CD4-positive, alpha-beta T cell (primary cell): ENCODE measurements at regions not wholly inside any gene's neighbourhood (a gene's known extent, or its start where the extent isn't known, plus 50 kb on each side); places are given as distances from the start of the nearest gene placed in this dataset.

Experiments
- ATAC-seq: fragments of 200-7000 bp; cut with Tn5 transposase; one replicate; pipeline ENCODE4 v1.10.0; 2022; ENCODE audit warnings: mild to moderate bottlenecking; ENCODE audit not compliant: poor library complexity
- CTCF ChIA-PET: fragments of 350-600 bp; sonication (Branson Sonifier 250); formaldehyde crosslinking; loops from one replicate; lab custom pipeline; 2021; ENCODE audit warnings: antibody characterized with exemption, inconsistent platforms; lab: Charles Lee
- POLR2A ChIA-PET: fragments of 350-600 bp; sonication (Branson Sonifier 250); formaldehyde crosslinking; loops from one replicate; lab custom pipeline; 2021; ENCODE audit warnings: antibody characterized with exemption, inconsistent platforms; lab: Charles Lee
- DNase-seq, 14 experiments: peaks; one replicate each; pipeline ENCODE4 v3.0.0-alpha.2; 2013 to 2020; ENCODE audit warnings: mixed read lengths in 2 of 14
- H3K27ac ChIP-seq, 2 donors: one replicate each; pipeline versions ENCODE4 v1.5.1 to v1.7.0; 2013; ENCODE audit warnings: low read length in 2 of 2, low read depth in 1 of 2, mild to moderate bottlenecking in 1 of 2
- H3K27me3 ChIP-seq, 2 experiments: 1 replicate in 1 of 2; 2 replicates in 1 of 2; pipeline versions ENCODE4 v1.6.1 to v1.7.0; 2013; ENCODE audit warnings: low read length in 2 of 2, control low read depth in 1 of 2, mild to moderate bottlenecking in 1 of 2, moderate library complexity in 1 of 2; ENCODE audit not compliant: insufficient read depth in 2 of 2, control insufficient read depth in 1 of 2
- H3K36me3 ChIP-seq: one replicate; pipeline ENCODE4 v1.6.1; 2013; ENCODE audit warnings: low read length, control low read depth; ENCODE audit not compliant: insufficient read depth
- H3K4me1 ChIP-seq: one replicate; pipeline ENCODE4 v1.6.1; 2013; ENCODE audit warnings: low read length, control low read depth; ENCODE audit not compliant: insufficient read depth
- H3K4me3 ChIP-seq: one replicate; pipeline ENCODE4 v1.5.1; 2013; ENCODE audit warnings: mild to moderate bottlenecking, low read length, moderate library complexity
- H3K9me3 ChIP-seq, 2 experiments: 1 replicate in 1 of 2; 2 replicates in 1 of 2; pipeline versions ENCODE4 v1.6.1 to v1.7.0; 2013; ENCODE audit warnings: low read length in 2 of 2, mild to moderate bottlenecking in 2 of 2, control low read depth in 1 of 2, moderate library complexity in 1 of 2; ENCODE audit not compliant: control insufficient read depth in 1 of 2, insufficient read depth in 1 of 2
- H3K27ac Mint-ChIP-seq: one replicate; pipeline ENCODE4 v1.8.0; 2020; ENCODE audit warnings: mixed read lengths
- H3K27me3 Mint-ChIP-seq: one replicate; pipeline ENCODE4 v1.8.0; 2021; ENCODE audit warnings: mixed read lengths
- H3K36me3 Mint-ChIP-seq: one replicate; pipeline ENCODE4 v1.8.0; 2021; ENCODE audit warnings: low read depth, mixed read lengths
- H3K4me1 Mint-ChIP-seq: one replicate; pipeline ENCODE4 v1.8.0; 2021; ENCODE audit warnings: low read depth, mixed read lengths
- H3K4me3 Mint-ChIP-seq: one replicate; pipeline ENCODE4 v1.8.0; 2020; ENCODE audit warnings: mild to moderate bottlenecking, mixed read lengths
- H3K9me3 Mint-ChIP-seq: one replicate; pipeline ENCODE4 v1.8.0; 2020; ENCODE audit warnings: mixed read lengths
- CTCF ChIP-seq: fragments of 200-600 bp; IDR thresholded peaks from one replicate; pipeline ENCODE4 v1.8.0; 2022; ENCODE audit warnings: antibody characterized with exemption, mild to moderate bottlenecking
- intact Hi-C, 2 experiments: fragments of 100-400 bp; cut with DNase I in 1 of 2; cut with micrococcal nuclease in 1 of 2; formaldehyde crosslinking; loops; one replicate each; pipeline versions ENCODE4 v1.15.1 to v1.9.0; 2023 to 2025; cut with DNase I, micrococcal nuclease

GRCh38 chr2:222797261-222797660, 63.6 kb upstream of the ACSL3 start:
- Histone ChIP-seq H3K4me1 (no peaks in the 10 kb centered on the region), H3K27ac (no peak overlapping the region), H3K27me3 (no peaks in the 10 kb centered on the region), H3K4me3 (no peak overlapping the region), H3K36me3 (no peaks in the 10 kb centered on the region), H3K9me3 (no peaks in the 10 kb centered on the region)
- Mint-ChIP-seq H3K27ac (no peak overlapping the region), H3K4me3 (no peak overlapping the region), H3K36me3 (no peaks in the 10 kb centered on the region), H3K4me1 (no peaks in the 10 kb centered on the region), H3K9me3 (no peaks in the 10 kb centered on the region), H3K27me3 (peaks cover under 1% of the 10 kb centered on the region)
- ATAC-seq (no peak), DNase-seq (no peak)
- ChIA-PET POLR2A (no interaction called here), CTCF (interaction anchor here (0.7 to 1.3 kb wide), 4 partner anchors 106 to 129 kb away, joined by 4 to 5 read pairs (median 4); no protein-coding TSS in a partner anchor)
- TF ChIP-seq CTCF, result peak; percentile 24
- intact Hi-C loops, result loop anchor here in 1 of 2 experiments (5.0 kb wide), 1 partner anchor 105 kb away; no protein-coding TSS in a partner anchor

GRCh38 chr2:222797871-222798270, 63.0 kb upstream of the ACSL3 start:
- no peak overlapping the region for H3K27ac ChIP-seq

GRCh38 chr2:222798528-222798927, 62.3 kb upstream of the ACSL3 start:
- no peak for DNase-seq
- Histone ChIP-seq H3K4me1 (no peaks in the 10 kb centered on the region), H3K4me3 (no peak overlapping the region), H3K27me3 (no peaks in the 10 kb centered on the region), H3K9me3 (no peaks in the 10 kb centered on the region), H3K27ac (no peak overlapping the region), H3K36me3 (no peaks in the 10 kb centered on the region)
- peaks cover 8% of the 10 kb centered on the region for H3K27me3 Mint-ChIP-seq
- no peaks in the 10 kb centered on the region for H3K9me3 Mint-ChIP-seq
- ChIA-PET POLR2A (no interaction called here), CTCF (no interaction called here)
- intact Hi-C loops, result loop anchor here in 1 of 2 experiments (5.0 kb wide), 1 partner anchor 104 kb away; no protein-coding TSS in a partner anchor
- no peak overlapping the region for H3K27ac Mint-ChIP-seq
- no peaks in the 10 kb centered on the region for H3K4me1 Mint-ChIP-seq
- TF ChIP-seq CTCF, result no peak
- no peak overlapping the region for H3K4me3 Mint-ChIP-seq
- ATAC-seq, result no peak
- H3K36me3 Mint-ChIP-seq, result no peaks in the 10 kb centered on the region

More at GRCh38 chr2:222797871-222798270, 63.0 kb upstream of the ACSL3 start:
- no peak for ATAC-seq
- ChIA-PET CTCF (interaction anchor here (1.3 kb wide), 1 partner anchor 106 kb away, joined by 4 read pairs; no protein-coding TSS in a partner anchor), POLR2A (no interaction called here)
- no peak overlapping the region for H3K27ac Mint-ChIP-seq
- no peaks in the 10 kb centered on the region for H3K36me3 Mint-ChIP-seq
- Histone ChIP-seq H3K9me3 (no peaks in the 10 kb centered on the region), H3K4me1 (no peaks in the 10 kb centered on the region), H3K36me3 (no peaks in the 10 kb centered on the region), H3K4me3 (no peak overlapping the region), H3K27me3 (no peaks in the 10 kb centered on the region)
- peak in 2 of 14 experiments; percentile 31 to 46 for DNase-seq
- no peaks in the 10 kb centered on the region for H3K9me3 Mint-ChIP-seq
- H3K4me3 Mint-ChIP-seq, result no peak overlapping the region
- peaks cover 7% of the 10 kb centered on the region for H3K27me3 Mint-ChIP-seq
- no peaks in the 10 kb centered on the region for H3K4me1 Mint-ChIP-seq
- TF ChIP-seq CTCF, result no peak
- intact Hi-C loops, result loop anchor here in 1 of 2 experiments (5.0 kb wide), 1 partner anchor 104 kb away; no protein-coding TSS in a partner anchor
